Lower leg skin (tissue), 3 donors: ENCODE measurements at regions not wholly inside any gene's neighbourhood (a gene's known extent, or its start where the extent isn't known, plus 50 kb on each side); places are given as distances from the start of the nearest gene placed in this dataset.

Source experiments
- POLR2A ChIP-seq, 2 donors: fragments of 450-650 bp; IDR thresholded peaks; one replicate each; pipeline ENCODE4 v1.6.1; 2016 to 2017; ENCODE audit warnings: antibody characterized with exemption in 2 of 2, mild to moderate bottlenecking in 1 of 2, moderate library complexity in 1 of 2
- TF ChIP-seq, protein P1 (sequence below), 3 donors: fragments of 450-650 bp; IDR thresholded peaks; one replicate each; pipeline ENCODE4 v1.5.1; 2016; ENCODE audit warnings: antibody characterized with exemption in 3 of 3, mild to moderate bottlenecking in 3 of 3, moderate library complexity in 2 of 3

DNA sequence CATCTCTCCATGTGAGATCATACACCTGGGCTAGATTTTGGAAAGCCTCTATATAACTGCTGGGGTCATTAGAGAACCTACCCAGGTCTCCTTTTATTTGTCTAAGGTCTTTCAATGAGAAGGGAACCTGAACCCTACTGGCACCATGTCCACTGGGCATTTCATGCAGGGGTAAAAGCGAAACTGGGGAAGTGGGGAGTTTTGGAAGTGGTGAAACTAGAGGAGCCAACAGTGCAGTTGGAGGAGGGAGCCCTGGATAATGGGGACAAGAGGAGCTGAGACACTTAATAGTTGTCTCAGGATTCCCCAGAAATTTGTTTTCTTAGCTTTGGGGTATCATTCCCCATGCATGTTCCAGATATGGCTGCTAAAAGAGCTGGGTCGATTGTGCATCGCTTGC lies 169.0 kb upstream of the NREP start:
- TF ChIP-seq, protein P1, sequence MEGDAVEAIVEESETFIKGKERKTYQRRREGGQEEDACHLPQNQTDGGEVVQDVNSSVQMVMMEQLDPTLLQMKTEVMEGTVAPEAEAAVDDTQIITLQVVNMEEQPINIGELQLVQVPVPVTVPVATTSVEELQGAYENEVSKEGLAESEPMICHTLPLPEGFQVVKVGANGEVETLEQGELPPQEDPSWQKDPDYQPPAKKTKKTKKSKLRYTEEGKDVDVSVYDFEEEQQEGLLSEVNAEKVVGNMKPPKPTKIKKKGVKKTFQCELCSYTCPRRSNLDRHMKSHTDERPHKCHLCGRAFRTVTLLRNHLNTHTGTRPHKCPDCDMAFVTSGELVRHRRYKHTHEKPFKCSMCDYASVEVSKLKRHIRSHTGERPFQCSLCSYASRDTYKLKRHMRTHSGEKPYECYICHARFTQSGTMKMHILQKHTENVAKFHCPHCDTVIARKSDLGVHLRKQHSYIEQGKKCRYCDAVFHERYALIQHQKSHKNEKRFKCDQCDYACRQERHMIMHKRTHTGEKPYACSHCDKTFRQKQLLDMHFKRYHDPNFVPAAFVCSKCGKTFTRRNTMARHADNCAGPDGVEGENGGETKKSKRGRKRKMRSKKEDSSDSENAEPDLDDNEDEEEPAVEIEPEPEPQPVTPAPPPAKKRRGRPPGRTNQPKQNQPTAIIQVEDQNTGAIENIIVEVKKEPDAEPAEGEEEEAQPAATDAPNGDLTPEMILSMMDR (IDR thresholded peaks at IDR 0.05): no peak
- TF ChIP-seq POLR2A (IDR thresholded peaks at IDR 0.05): no peak
